NB4 (cell line): ENCODE measurements at regions not wholly inside any gene's neighbourhood (a gene's known extent, or its start where the extent isn't known, plus 50 kb on each side); places are given as distances from the start of the nearest gene placed in this dataset.

Source experiments
- DNase-seq: peaks from one replicate; pipeline ENCODE4 v3.0.0; 2010; ENCODE audit warnings: low read depth
- H3K4me3 ChIP-seq: one replicate; pipeline ENCODE4 v1.5.1; 2011; ENCODE audit warnings: mild to moderate bottlenecking, low read depth, low read length, moderate library complexity
- MAX ChIP-seq: IDR thresholded peaks from 2 replicates; pipeline ENCODE4 v1.6.1; 2011; ENCODE audit warnings: low read depth, low read length
- MYC ChIP-seq: IDR thresholded peaks from 2 replicates; pipeline ENCODE4 v1.6.1; 2011; ENCODE audit warnings: low read depth, low read length
- POLR2A ChIP-seq: IDR thresholded peaks from 2 replicates; pipeline ENCODE4 v1.6.1; 2011; ENCODE audit warnings: mild to moderate bottlenecking; ENCODE audit not compliant: insufficient read length; ENCODE audit errors: extremely low read depth
- TF ChIP-seq, protein P1 (sequence below): IDR thresholded peaks from one replicate; pipeline ENCODE4 v1.5.1; 2012; ENCODE audit warnings: low read depth, low read length

DNA sequence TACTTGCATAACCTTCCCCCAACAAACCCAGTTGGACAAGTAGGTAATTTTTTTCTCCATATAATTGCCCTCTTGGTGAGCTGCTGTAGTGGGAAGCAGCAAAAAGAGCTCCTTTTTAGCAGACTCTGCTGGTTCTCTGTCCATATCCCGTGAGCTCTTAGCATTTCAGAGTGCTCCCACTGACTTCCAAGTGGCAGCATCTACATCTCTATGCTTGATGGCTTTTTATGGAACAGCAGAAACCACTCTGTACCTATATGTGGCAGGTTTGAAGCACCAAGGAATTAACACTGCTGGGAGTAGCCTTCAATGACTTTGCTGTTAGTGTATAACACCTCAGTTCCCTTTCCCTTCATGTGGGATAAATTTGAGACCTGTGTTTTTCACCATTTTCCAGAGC lies 168.4 kb upstream of the NHS start:
- no peak for DNase-seq
- TF ChIP-seq, protein P1, sequence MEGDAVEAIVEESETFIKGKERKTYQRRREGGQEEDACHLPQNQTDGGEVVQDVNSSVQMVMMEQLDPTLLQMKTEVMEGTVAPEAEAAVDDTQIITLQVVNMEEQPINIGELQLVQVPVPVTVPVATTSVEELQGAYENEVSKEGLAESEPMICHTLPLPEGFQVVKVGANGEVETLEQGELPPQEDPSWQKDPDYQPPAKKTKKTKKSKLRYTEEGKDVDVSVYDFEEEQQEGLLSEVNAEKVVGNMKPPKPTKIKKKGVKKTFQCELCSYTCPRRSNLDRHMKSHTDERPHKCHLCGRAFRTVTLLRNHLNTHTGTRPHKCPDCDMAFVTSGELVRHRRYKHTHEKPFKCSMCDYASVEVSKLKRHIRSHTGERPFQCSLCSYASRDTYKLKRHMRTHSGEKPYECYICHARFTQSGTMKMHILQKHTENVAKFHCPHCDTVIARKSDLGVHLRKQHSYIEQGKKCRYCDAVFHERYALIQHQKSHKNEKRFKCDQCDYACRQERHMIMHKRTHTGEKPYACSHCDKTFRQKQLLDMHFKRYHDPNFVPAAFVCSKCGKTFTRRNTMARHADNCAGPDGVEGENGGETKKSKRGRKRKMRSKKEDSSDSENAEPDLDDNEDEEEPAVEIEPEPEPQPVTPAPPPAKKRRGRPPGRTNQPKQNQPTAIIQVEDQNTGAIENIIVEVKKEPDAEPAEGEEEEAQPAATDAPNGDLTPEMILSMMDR = no peak
- TF ChIP-seq POLR2A (no peak), MAX (no peak), MYC (no peak)
- H3K4me3 ChIP-seq = no peak overlapping the region

DNA sequence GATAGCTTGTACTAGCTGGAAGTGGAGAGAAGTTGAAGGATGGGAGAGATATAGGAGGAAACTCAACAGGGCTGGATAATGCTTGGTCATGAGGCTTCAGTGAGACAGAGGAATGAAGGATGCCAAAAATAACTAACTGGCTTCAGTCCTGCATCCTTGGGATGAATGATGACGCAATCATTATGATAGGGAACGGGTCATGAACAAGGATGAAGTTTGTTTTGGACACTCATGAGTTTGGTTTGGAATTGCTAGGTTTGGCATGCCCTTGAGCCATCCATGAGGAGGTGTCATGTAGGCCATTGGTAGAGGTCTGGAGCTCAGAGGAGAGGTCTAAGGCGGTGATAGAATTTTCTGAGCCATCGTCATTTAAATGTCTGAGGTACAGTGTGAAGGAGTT lies 160.0 kb upstream of the NHS start:
- no peak for DNase-seq
- H3K4me3 ChIP-seq = no peak overlapping the region
- TF ChIP-seq MYC = no peak
- TF ChIP-seq POLR2A = no peak
- TF ChIP-seq MAX = no peak
- TF ChIP-seq, protein P1 = no peak

DNA sequence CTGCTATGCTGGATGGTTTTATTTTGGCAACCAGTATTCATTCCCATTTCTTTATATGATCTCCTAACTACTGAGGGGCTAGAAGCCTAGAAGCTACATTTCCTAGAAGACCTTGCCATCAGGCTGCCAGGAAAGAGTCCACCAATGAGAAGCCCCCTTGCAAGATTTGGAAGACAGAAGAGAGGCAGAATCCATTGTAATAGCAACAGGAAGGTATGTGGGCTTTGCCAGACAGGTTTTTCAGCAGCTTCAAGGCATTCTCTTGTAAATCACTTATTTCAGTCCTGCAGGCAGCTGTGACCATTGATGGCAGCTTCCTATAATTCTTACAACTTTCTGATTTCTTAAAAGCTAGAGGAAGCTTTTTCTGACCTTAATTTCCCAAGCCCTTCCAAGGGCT lies 148.3 kb upstream of the NHS start:
- DNase-seq = no peak
- H3K4me3 ChIP-seq = no peak overlapping the region
- TF ChIP-seq, protein P1 = no peak
- TF ChIP-seq POLR2A = no peak
- no peak for TF ChIP-seq MAX
- TF ChIP-seq MYC = no peak

DNA sequence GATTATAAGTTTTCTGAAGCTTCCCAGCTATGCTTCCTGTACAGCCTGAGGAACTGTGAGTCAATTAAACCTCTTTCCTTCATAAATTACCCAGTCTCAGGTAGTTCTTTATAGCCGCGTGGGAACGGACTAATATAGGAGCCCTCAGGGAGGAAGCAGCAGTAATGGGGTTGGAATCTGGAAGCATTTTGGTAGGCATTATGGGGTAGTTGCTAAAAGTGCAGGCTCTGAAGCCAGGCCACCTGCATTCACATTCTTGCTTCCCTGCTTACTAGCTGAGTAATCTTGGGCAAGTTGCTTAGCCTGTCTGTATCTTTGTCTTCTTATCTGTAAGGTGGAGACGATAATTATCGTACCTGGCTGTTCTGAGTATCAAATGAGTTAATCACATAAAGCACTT lies 137.9 kb upstream of the NHS start:
- TF ChIP-seq, protein P1 = no peak
- TF ChIP-seq MAX (no peak), MYC (no peak), POLR2A (no peak)
- DNase-seq = no peak
- H3K4me3 ChIP-seq = no peak overlapping the region

- peak; percentile 46 for DNase-seq
- H3K4me3 ChIP-seq = no peak overlapping the region
- TF ChIP-seq MAX (no peak), MYC (no peak), POLR2A (no peak)
- TF ChIP-seq, protein P1 = peak; percentile 55
Measured at GRCh38 chrX:17242470-17242869, 132.5 kb upstream of the NHS start.

DNA sequence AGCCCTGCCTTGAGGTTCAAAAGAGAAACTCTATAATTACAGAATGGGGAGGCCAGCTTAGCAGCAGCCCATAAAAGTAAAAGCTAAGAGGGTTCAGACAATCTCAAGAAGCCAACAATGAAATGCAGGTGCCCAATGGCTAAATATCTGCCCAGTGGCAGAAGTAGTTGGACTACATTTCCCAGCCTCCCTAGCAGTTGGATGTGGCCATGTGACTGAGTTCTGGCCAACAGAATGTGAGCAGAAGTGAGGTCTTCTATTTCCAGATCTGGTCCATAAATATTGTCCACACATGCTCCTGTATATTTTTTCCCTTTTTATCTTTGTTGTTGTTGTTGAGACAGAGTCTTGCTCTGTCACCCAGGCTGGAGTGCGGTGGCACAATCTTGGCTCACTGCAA lies 127.9 kb upstream of the NHS start:
- DNase-seq = no peak
- no peak overlapping the region for H3K4me3 ChIP-seq
- TF ChIP-seq POLR2A (no peak), MYC (no peak), MAX (no peak)
- TF ChIP-seq, protein P1 = no peak
